H1 (cell line): ENCODE measurements at regions not wholly inside any gene's neighbourhood (a gene's known extent, or its start where the extent isn't known, plus 50 kb on each side); places are given as distances from the start of the nearest gene placed in this dataset.

Experiments used
- BCL11A ChIP-seq, 2 experiments: IDR thresholded peaks; one replicate each; pipeline ENCODE4 v1.6.1; 2011; ENCODE audit warnings: low read depth in 2 of 2, low read length in 2 of 2, mild to moderate bottlenecking in 2 of 2
- POLR2AphosphoS5 ChIP-seq: IDR thresholded peaks from 2 replicates; pipeline ENCODE4 v1.6.1; 2011; ENCODE audit warnings: low read depth, low read length
- TF ChIP-seq, protein P1 (sequence below): IDR thresholded peaks from 2 replicates; pipeline ENCODE4 v1.6.1; 2012; ENCODE audit warnings: inconsistent platforms

DNA sequence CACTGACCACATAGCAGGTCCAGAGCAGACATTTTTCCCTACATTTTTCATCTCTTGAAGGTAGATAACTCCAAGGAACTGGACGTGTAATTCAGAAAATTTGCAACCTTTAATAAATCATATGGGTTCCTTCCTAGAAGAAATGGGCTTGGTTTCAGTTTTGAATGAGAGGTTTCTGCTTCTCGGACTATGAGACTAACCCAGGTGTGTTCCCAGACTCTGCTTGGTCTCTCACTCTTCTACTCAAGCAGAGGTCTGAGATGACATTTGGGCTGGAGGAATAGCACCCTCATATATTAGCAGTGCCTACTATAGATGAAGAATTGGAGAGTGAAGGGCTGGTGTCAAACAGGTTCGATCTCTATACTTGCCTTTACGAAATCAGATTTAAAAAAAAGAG is 231.2 kb downstream of the DOK5 start (continued):
- TF ChIP-seq BCL11A (IDR thresholded peaks at IDR 0.05; ENCODE audit: low read depth in 2 of 2, low read length in 2 of 2) (no peak), POLR2AphosphoS5 (no peak)
- TF ChIP-seq, protein P1, sequence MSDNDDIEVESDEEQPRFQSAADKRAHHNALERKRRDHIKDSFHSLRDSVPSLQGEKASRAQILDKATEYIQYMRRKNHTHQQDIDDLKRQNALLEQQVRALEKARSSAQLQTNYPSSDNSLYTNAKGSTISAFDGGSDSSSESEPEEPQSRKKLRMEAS: no peak
- TF ChIP-seq, all 59 proteins: peak for 0
